Nephron (organoid): ENCODE measurements at regions not wholly inside any gene's neighbourhood (a gene's known extent, or its start where the extent isn't known, plus 50 kb on each side); places are given as distances from the start of the nearest gene placed in this dataset.

Experiments used
- H3K27ac Mint-ChIP-seq, 3 experiments: 2 replicates each; pipeline ENCODE4 v1.8.0; 2020; ENCODE audit warnings: mixed read lengths in 3 of 3, mild to moderate bottlenecking in 2 of 3, moderate library complexity in 1 of 3
- H3K27me3 Mint-ChIP-seq: 2 replicates; pipeline ENCODE4 v1.8.0; 2021; ENCODE audit warnings: low read depth, mild to moderate bottlenecking, moderate library complexity, mixed read lengths
- H3K36me3 Mint-ChIP-seq: 2 replicates; pipeline ENCODE4 v1.8.0; 2020; ENCODE audit warnings: low read depth, mixed read lengths
- H3K4me1 Mint-ChIP-seq: 2 replicates; pipeline ENCODE4 v1.8.0; 2020; ENCODE audit warnings: mixed read lengths
- H3K4me3 Mint-ChIP-seq, 3 experiments: 2 replicates each; pipeline ENCODE4 v1.8.0; 2020; ENCODE audit warnings: mild to moderate bottlenecking in 3 of 3, mixed read lengths in 3 of 3, moderate library complexity in 2 of 3
- H3K9me3 Mint-ChIP-seq: 2 replicates; pipeline ENCODE4 v1.8.0; 2020; ENCODE audit warnings: mixed read lengths
- CTCF ChIP-seq, 3 experiments: fragments of 200-600 bp; sonication (generic); IDR thresholded peaks; one replicate each; pipeline ENCODE4 v1.5.0; 2021; ENCODE audit warnings: antibody characterized with exemption in 3 of 3; ENCODE audit not compliant: unreplicated experiment in 3 of 3

- Mint-ChIP-seq H3K36me3 (no peaks in the 10 kb centered on the region), H3K4me1 (peaks cover 30% of the 10 kb centered on the region), H3K4me3 (no peak overlapping the region), H3K27me3 (peaks cover 9% of the 10 kb centered on the region), H3K9me3 (no peaks in the 10 kb centered on the region), H3K27ac (no peak overlapping the region)
- no peak for TF ChIP-seq CTCF (IDR thresholded peaks at IDR 0.05; ENCODE audit: unreplicated experiment in 3 of 3)
Measured at GRCh38 chr11:15493066-15493465, 378.3 kb downstream of the INSC start.

DNA sequence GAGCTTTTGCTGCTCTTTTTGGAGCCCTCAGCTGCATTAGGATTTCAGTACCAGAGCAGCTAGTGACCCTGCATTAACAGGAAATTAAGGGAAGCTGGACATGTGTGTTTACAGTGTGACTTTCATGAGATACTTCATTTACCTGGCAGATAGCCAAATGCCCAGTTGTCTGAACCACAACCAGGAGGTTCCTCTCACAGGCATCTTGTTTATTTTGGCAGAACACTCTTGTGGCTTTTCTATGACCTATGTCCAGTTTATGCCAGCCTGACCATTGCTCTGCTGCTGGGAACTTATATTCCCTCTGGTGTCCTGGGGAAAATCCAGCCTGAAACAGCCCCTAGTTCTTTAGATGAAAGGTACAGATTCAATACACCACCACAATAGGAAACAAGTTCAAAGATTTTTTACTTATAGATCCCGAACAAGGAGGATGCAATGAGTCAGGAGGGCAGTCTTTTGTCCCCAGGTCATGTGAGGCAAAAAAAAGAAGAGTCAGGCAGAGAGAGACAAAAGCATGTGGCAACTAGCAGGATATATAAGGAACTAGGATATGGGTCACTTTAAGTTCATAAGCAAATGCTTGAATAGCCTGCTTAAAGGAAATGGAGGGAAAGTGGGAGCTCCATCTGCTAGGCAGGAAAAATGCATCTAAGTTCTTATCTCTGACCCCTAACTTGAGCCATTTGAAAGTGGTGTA, 379.3 kb downstream of the INSC start:
- Mint-ChIP-seq H3K27ac (peak overlapping the region in 2 of 3 experiments; percentile 2 to 16), H3K4me1 (peaks cover 33% of the 10 kb centered on the region), H3K36me3 (no peaks in the 10 kb centered on the region), H3K4me3 (no peak overlapping the region), H3K9me3 (no peaks in the 10 kb centered on the region), H3K27me3 (peaks cover 9% of the 10 kb centered on the region)
- TF ChIP-seq CTCF (IDR thresholded peaks at IDR 0.05; ENCODE audit: unreplicated experiment in 3 of 3), result no peak

- TF ChIP-seq CTCF (IDR thresholded peaks at IDR 0.05; ENCODE audit: unreplicated experiment in 3 of 3), result no peak
- H3K4me1 Mint-ChIP-seq, result peaks cover 40% of the 10 kb centered on the region
- peaks cover 9% of the 10 kb centered on the region for H3K27me3 Mint-ChIP-seq
- H3K9me3 Mint-ChIP-seq, result no peaks in the 10 kb centered on the region
- H3K36me3 Mint-ChIP-seq, result no peaks in the 10 kb centered on the region
- H3K4me3 Mint-ChIP-seq, result no peak overlapping the region
- no peak overlapping the region for H3K27ac Mint-ChIP-seq
Measured at GRCh38 chr11:15494740-15495139, 380.0 kb downstream of the INSC start.

- Mint-ChIP-seq H3K27ac (no peak overlapping the region), H3K4me3 (no peak overlapping the region), H3K4me1 (peaks cover 46% of the 10 kb centered on the region), H3K36me3 (no peaks in the 10 kb centered on the region), H3K9me3 (no peaks in the 10 kb centered on the region), H3K27me3 (peaks cover 5% of the 10 kb centered on the region)
- TF ChIP-seq CTCF (IDR thresholded peaks at IDR 0.05; ENCODE audit: unreplicated experiment in 3 of 3), result no peak
Measured at GRCh38 chr11:15495462-15495861, 380.7 kb downstream of the INSC start.

DNA sequence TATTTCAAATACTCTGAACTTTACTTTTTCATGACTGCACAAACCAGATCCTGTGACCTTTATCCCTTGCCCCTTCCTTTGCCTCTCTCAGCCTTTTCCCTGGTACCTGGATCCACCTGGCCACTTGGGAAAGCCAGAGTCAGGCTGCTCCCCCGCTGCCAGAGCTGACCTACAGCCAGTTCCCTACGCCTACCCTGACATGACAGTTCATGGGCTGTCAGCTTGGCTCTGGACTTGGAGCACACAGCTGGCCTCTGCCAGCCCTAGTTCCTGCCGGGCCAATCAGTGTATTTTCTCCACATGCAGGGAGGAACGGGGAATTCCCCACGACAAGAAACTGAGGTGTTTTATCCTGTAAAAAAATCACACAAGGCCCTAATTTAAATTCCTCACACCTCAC, 382.6 kb downstream of the INSC start:
- H3K4me1 Mint-ChIP-seq, result peaks cover 54% of the 10 kb centered on the region
- no peak overlapping the region for H3K4me3 Mint-ChIP-seq
- peaks cover 8% of the 10 kb centered on the region for H3K27me3 Mint-ChIP-seq
- H3K9me3 Mint-ChIP-seq, result no peaks in the 10 kb centered on the region
- TF ChIP-seq CTCF (IDR thresholded peaks at IDR 0.05; ENCODE audit: unreplicated experiment in 3 of 3), result no peak
- H3K27ac Mint-ChIP-seq, result no peak overlapping the region
- no peaks in the 10 kb centered on the region for H3K36me3 Mint-ChIP-seq

DNA sequence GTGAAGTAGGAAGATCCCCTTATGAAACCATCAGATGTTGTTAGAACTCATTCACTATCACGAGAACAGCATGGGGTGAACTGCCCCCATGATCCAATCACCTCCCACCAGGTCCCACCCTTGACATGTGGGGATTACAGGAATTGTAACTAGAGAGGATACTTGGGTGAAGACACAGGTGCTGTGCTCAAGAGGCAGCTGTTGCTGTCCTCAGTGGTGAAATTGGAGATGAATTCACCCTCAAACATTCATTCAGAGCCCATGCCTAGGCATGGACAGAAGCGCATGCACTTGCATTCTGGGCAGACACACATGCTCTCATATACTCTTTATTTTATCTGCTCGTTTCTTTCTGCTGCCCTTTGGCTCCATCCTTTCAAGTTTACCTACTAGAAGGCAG, 385.0 kb downstream of the INSC start:
- no peak for TF ChIP-seq CTCF (IDR thresholded peaks at IDR 0.05; ENCODE audit: unreplicated experiment in 3 of 3)
- Mint-ChIP-seq H3K27me3 (peaks cover 16% of the 10 kb centered on the region), H3K27ac (peak overlapping the region in 1 of 3 experiments; percentile 3), H3K4me1 (peaks cover 52% of the 10 kb centered on the region), H3K9me3 (no peaks in the 10 kb centered on the region), H3K36me3 (no peaks in the 10 kb centered on the region), H3K4me3 (no peak overlapping the region)
